ENCODE measurements at regions not wholly inside any gene's neighbourhood (a gene's known extent, or its start where the extent isn't known, plus 50 kb on each side); places are given as distances from the start of the nearest gene placed in this dataset.

DNA sequence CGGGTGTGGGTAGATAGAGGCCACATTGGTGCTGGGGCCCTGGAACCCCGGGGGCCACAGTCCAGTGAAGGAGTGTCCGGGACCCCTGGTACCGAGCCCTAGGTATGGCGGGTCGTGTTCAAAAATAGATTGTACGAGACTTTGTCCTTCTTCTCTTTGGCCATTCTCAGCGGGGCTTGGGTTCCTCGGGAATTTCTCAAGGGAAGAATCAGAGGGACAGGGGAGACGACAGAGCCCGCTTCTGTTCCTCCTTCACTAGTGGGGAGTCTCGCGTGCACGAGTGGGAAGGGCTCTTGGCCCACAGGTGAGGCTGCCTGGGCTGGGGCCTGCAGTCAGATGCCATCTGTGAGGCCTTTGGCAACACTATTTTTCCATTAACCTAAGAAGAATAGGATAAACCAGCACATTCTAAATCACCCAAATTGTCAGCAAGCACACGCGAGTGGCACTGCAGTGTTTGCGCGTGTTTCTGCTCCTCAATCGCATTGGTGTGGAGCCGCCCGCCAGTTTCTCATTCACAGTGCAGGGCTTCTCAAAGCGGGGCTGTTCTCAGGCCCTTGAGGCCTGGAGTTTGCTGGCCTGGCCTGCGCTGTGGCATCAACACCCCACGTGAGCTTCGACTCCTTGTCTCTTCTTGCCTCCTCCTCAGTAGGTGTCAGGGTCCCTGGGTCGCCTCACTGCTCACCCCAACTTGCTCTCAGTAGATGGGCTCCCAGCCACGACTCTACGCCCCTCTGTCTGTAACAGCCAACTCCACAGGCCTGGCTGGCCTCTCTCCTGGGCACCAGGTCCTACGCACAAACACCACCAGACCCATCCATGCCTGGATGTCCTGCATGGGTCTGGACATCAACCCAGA, 187.6 kb upstream of the SHH start:
- no peak for DNase-seq

DNA sequence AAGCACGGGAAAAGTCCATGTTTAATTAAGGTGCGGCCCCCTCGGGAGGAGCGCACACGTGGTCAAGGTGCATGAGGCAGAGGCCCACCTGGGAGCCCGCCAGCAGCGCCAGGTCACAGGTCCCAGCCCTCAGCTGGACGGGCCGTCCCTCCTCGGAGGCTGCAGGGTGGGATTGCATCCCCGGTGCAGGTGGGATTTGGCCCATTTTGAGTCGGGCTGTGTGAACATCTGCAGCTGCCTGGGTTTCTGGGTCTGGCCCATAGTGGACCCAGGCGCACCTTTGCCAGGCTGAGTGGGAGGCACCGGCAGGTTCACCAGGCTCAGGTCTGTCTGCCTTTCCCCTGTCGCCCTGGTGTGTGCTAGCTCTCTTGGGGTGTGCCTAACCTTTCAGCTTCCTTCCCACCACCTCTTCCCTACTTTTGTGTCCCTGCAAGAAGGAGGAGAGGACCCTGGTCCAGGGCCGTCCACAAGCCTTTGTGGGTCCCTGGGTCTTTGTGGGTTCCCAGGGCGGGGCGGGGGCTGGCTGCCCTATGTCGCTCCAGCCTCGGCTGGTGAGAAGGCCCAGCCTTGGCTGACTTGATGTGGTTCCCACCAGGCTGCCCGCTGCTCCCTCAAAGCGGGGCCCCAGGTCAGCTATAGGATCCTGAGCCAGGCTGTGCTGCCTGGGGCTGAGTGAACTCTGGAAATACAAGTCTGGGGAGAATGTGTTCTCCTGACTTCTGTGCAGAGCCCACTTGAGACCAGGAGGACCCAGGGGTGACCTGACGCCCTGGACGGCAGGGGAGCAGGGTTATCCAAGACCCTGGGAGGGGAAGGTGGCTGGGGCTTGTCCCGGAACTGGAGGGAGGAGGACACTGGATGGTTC, 186.7 kb upstream of the SHH start:
- DNase-seq = no peak

DNA sequence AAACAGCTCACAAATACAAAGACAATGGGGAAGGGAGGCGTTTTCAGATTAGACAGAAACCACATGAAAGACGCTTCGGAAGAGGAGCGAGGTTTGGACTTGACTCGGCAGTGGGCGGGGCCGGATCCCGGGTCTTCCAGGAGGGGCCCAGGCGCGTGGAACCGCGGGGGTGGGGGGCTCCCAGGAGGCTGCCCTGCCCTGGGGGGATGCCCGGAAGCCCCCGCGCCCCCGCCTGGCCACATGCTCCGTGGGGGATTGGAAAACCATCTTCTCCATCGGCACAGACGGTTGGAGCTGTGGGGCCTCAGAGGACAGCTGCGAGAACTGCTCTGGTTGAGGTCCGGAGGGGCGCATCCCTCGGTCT, 186.0 kb upstream of the SHH start:
- no peak for DNase-seq

DNA sequence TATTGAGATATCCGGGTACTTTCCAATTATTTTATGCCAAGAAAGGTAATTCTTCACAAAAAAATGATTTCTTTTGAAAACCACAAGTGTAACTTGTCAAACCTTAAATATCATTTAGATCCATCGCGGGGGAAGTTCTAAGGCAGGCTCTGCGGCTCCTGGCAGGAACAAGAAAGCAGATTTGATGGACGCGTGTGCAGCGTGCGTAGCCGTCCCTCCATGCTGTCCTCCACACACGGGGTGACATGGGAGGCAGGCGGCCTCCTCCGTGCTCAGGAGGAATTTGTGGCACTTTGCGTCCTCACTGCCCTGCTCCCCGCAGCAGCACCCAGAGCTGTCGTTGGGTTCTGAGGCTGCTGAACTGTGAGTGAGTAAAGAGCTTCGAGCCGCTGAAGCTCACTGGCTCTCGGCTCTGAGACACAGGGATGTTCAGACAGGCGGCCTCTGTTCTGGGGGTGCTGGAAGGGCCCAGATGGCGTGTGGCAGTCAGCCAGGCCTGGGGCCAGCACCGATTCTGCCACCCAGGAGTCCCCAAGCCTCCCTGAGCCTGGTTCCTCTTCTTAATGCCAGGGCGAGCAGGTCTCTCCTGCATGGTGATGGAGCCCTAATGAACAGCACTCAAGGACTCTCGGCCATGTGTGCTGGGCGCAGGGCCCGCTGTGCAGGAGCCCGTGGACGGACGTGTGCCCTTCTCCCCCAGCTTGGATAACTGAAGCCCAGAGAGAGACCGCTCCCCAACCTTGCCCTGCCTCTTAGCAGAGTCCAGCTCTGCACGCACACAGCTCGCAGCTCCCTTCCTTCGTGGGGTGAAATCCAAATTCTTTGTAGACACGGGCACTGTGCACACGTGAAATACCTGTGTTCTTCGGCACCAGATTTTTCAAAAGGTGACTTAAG, 185.4 kb upstream of the SHH start:
- DNase-seq = no peak

DNA sequence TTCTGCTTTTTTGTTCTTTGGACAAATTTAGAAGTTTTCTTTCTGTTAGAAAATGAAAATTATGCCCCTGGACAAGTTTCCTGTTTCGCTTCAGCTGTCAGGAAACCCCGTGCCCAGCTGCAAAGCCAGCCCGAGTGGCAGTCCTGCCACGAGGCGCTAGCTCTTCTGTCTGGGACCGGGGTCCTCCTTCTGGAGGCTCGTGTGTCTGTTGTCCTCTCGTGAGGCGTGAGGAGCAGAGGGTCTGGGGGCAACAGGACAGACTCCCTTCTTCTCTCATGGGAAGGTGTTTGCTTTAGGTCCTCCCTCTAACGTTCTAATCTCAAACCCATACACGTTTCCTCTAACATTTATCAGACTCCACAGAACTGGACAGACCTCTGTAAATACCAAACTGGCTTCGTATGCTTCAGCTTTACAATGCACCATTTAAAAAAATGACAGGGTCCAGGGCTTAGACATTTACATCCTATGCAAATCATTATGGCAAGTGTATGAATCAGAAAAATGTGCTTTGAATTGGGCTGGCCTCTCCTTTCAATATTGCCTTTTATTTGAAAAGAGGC, 184.5 kb upstream of the SHH start:
- no peak for DNase-seq

DNA sequence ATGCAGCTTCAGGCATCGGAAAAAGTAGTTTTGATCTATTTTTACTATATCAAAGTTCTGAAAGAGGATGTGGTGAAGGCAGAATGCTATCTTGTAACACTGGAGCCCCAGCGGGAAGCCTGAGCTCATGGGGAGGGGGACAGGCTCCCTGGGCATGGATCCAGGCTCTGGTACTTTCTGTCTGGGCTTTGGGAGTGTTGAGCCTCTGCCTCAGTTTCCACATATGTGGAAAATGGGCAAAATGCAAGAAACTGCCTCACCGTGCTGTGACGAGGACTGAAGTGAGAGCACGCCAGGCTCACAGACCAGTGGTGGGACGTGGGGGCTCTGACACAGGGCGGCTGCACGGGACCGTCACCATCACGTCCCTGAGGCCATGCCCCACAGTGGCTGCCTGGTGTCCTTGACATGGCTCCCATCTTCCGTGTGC, 182.9 kb upstream of the SHH start:
- peak; percentile 50 to 61 for DNase-seq

DNA sequence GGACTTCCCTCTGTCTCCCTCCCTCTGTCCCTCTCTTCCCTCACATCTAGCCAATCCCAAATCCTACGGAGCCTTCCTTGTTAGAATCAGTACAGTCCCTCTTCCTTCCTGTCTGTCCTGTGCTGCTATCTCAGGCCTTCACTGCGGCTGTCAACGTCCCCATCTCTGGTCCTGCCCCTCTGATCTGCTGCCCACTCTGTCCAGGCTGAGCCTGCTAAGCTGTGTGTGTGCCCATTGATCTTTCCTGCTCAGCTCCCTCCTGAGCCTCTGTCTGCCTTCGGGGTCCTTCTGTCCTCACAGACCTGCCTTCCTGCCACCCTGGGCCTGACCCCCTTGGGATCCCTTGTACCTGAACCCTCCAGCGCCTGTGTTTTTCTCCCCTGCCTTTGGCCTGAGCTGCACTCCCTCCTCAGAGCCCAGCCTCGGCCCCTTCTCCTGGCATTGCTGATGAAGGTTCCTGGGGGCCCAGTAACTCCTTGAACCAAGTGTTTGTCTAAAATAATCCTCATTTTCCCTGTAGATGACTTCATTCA, 182.1 kb upstream of the SHH start:
- no peak for DNase-seq

DNA sequence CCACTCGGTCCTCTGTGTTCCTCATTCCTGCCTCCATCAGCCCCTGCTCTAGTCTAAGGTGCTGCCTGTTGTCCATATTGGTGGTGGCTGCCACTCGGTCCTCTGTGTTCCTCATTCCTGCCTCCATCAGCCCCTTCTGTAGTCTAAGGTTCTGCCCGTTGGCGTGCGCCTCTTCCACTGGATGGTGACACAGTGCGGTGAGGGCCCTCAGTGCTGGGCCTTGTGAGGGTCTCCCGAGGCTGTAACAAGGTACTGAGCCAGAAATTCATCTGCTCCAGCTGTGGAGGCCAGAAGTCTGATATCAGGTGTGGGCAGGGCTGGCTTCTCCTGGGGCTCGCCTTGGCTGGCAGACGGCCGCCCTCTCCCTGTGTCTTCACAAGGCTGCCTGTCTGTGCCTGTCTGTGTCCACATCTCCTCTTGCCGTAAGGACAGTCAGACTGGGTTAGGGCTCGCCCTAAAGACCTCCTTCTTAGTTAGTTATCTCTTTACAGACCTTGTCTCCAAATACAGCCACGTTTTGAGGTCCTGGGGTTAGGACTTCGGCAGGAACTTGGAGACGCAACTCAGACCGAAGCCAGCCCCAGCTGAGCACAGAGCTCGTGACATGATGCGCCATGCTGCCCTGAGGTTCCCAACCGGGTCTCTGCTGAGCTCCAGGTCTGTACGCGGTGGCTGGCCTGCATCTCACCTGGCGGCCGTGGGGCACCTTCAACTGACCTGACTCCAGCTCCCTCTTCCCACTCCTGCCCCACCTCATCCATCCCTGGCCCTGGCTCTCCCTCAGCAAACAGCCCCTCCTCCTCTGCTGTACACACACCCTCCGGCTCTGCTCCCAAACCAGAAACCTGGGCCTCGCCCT, 181.4 kb upstream of the SHH start:
- DNase-seq = no peak

DNA sequence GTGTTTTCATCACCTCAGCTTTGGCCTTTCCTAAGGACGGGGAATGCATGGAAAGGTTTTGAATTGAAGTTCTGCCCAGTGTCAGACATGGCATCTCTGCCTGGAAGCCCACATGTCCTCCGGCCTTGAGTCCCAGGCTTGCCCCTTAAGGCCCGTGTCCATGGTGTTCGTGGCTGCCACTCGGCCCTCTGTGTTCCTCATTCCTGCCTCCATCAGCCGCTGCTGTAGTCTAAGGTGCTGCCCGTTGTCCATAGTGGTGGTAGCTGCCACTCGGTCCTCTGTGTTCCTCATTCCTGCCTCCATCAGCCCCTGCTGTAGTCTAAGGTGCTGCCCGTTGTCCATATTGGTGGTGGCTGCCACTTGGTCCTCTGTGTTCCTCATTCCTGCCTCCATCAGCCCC, 180.7 kb upstream of the SHH start:
- no peak for DNase-seq

DNA sequence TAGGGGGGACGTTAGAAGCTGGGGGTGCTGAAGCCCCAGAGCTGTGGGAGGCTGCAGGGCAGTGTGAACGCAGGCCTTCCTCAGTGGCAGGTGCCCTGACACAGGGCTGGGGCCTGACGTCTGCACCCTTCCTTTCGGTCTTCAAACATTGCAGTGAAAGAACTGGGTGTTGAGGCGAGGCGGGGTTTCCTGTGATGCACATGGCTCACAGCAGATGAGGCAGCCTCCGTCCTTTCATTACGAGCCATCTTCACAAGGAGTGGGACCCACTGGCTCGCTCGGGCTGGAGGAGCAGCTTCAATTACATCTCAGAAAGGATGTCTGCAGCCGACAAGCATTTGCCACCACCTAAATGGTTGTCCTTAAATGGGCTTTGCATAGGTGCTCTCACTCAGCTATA, 180.3 kb upstream of the SHH start:
- no peak for DNase-seq

DNA sequence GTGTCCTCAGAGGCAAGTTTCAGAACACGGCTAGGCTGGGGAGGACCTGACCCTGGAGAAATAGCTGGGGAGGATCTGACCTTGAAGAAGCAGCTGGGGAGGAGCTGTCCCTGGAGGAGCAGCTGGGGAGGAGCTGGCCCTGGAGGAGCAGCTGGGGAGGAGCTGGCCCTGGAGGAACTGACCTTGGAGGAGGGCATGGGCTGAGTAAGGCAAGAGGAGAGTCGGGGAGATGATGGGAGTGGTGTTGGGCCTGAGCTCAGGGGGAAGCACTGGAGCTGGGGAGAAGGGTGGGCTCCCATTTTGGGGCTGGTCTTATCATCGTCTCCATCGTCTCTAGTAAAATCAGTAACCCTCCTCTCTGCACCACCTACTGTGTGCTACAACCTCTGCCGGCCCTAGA, 179.8 kb upstream of the SHH start:
- DNase-seq = no peak

DNA sequence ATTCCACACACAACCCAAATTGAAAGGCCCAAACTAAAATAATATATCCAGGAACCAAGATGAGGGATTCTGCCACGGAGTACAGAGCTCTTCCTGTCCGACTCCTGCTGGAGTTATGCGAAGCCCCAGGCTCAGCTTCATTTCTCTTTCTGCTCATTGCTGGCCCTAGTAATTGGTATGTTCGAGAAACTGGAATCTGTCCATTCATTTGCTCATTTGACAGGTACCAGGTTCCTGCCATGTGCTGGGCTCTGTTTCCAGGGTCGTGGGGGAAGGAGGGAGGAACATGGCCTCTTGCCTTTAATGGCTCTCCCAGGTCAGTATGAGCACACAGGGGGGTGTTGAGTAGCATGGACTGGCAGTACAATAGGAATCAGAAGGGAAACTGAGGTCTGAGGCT, 179.2 kb upstream of the SHH start:
- no peak for DNase-seq

DNA sequence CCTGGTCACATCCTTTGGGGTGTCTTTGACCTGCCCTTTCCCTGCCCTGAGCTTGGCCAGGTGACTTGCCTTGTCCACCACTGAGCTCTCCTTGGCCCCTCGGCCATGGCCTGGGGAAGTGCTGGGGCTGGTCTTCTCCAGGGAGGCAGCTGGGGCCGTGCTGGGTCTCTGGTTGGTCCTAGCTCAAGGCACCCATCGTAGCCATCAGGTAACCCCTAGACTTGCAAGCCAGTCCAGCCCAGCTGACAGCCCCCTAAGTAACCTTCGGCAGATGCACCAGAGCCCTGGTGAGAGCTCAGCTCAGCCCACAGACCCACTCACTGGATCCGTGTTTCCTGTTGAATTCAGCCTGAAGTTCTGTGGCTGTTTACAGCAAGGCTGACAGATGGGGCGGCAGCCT, 176.2 kb upstream of the SHH start:
- DNase-seq = no peak

DNA sequence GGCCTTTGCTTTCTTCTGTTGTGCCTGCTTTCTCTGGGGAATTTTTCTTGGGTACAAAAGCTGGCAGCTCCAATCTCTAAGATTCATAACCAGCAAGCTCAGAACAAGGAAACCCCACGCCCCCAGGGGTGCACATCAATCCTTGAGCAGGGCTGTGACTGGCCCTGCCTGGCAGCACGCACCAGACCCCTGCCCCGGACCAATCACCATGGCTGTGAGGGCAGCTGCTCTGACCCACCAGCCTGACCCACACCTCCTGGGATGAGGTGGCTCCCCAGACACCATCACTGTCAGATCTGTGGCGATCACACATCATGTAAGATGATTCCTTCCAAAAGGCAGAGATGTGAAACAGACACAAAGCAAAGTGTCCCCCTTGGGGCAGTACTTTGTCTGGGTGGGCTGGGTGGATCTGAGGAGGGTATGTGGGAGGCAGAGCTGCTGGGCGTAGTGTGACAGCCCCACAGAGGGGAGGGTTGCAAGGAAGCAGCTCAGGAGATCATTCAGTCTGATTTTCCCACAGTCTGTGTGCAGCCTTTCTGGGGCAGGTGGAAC, 175.5 kb upstream of the SHH start:
- DNase-seq = no peak

DNA sequence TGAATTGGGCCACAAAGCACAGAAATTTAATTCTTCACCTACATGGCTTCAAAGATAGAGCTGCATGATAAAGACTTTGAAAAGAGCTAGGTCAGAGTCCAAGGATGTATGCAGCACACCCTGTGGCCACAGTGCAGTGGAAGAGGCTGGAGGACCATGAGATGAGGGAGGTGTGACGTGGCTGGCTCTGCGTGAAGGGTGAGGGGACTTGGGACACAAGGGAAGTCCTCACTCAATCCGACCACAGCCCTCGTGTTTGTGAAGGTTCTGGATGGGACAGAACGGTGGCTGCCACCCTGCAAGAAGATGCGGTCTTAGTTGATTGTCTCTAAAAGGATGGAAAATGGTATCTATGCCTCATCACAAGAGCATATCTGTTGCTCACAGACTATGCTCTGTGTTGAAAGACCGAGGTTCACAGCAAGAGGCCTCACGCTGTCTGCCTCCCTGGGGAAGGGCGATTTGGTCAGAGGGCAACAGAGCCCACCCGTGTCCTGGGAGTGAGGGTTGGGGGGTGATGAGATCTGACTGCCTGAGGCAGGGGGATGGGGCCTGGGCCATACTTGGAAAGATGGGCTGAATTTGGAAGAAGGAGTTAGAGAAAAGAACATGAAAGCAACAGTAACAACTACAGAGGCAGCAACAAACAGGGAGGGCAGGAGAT, 174.4 kb upstream of the SHH start:
- no peak for DNase-seq

DNA sequence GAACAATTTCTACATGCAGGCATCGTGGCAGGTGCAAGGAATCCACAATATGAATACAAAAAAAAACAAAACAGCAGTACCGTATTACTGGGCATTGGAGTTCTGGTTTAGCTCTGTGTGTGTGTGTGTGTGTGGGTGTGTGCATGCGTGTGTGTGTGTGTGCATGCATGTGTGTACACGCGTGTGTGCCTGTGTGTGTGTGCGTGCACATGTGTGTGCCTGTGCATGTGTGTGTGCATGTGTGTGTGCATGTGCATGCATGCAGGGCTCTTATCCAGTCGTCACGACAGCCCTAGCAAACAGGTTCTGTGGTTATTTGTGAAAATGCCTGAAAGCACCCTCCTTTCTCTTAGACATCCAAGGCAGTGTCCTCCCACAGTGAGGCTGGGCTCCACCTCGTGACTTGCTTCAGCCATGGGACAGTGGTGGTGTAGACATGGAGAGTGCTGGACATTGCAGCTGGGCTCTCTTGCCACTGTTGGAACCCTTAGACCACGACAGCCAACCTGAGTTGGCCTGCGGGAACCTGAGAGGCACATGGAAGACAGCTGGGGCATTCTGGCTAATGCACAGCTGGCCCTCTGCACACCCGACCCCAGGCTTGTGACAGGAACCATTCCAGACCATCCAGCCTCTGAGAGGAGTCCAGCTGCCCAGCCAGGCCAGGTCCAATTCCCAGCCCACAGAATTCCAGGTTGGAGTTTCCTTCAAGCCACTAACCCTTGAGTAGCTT, 173.4 kb upstream of the SHH start:
- DNase-seq = no peak

DNA sequence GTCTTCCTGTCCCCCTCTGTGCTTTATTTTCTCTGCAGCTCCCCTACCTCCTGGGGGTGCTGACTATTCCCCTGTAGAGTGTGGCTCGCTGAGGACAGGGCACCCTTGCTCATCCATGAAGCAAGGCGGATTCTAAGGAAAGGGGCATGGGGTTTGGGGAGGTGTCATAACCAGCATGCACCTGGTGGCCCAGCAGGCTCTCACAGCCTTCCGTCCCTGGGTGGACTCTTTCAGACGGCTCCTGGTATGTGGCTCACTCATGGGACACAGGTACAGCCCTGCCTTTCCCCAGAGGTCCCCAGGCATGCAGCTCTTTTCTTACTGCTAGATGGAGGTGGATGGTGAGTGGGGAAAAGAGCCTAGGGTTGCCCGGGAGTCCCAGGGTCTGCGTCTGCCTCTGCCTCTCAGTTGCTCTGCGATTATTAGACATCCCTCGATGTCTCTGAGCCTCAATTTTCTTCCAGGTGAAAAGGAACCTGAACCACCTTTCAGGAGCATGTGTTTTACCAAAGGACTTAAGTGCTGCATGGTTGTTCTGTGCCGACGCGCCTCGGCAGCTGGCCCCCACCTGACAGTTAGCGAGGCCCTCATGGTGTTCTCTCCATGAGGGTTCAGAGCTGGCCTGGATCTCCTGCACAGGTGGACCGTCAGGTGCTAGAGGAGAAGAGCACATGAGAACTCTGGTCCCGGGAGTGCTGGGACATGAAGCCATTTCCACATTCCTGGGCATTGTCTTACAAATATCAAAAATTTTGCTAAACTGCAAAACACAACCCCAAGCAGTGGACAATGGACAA, 172.5 kb upstream of the SHH start:
- no peak for DNase-seq

DNA sequence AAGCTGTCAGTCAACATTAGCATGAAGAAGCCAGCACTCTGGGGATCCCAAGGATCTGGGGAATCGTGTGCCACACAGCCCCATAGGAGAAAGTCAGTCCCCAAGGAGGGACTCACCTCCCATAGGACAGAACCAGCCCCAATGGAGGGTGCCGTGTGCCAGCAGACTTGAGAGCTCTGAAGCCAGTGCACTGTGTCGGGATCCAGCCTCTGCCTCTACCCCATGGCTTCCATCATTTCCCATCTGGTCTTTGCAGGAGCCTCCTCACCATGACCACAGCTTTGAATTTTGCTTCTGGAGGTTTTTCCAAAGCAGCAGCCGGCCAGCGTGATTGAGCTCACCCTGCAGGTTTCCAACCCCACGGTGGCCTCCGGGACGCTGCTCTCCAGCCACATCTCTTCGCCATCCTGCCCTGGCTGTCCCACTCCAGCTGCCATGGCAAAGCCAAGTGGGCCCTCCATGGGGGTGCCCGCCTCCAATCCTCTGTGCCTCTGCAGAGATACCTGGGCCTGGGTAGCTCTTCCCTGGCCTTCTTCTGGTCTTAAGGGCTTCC, 171.8 kb upstream of the SHH start:
- no peak for DNase-seq
